ENCODE measurements at regions not wholly inside any gene's neighbourhood (a gene's known extent, or its start where the extent isn't known, plus 50 kb on each side); places are given as distances from the start of the nearest gene placed in this dataset.

DNA sequence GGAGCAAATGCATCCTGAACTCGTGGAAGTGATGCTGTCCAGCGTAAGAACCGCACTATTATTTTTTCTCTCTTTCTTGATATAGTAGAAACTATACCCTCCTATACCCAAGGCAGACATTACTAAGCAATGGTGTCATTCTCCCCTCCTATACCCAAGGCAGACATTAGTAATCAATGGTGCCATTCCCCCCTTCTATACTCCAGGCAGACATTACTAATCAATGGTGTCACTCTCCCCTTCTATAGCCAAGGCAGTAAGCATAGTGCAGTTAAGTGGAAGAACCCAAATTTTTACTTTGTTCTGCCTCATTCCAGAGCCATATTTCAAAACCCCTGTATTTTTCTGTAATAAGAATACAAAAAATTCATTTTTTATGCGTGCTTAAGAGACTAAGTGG lies 506.2 kb upstream of the EEF2KMT start:
- POLR2A ChIA-PET = no interaction called here
- CTCF ChIA-PET = no interaction called here
- TF ChIP-seq, protein P1, sequence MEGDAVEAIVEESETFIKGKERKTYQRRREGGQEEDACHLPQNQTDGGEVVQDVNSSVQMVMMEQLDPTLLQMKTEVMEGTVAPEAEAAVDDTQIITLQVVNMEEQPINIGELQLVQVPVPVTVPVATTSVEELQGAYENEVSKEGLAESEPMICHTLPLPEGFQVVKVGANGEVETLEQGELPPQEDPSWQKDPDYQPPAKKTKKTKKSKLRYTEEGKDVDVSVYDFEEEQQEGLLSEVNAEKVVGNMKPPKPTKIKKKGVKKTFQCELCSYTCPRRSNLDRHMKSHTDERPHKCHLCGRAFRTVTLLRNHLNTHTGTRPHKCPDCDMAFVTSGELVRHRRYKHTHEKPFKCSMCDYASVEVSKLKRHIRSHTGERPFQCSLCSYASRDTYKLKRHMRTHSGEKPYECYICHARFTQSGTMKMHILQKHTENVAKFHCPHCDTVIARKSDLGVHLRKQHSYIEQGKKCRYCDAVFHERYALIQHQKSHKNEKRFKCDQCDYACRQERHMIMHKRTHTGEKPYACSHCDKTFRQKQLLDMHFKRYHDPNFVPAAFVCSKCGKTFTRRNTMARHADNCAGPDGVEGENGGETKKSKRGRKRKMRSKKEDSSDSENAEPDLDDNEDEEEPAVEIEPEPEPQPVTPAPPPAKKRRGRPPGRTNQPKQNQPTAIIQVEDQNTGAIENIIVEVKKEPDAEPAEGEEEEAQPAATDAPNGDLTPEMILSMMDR (IDR thresholded peaks at IDR 0.05; ENCODE audit: insufficient read depth, low read length, missing control alignments) = no peak
- DNase-seq (ENCODE audit: low read depth, low spot score) = no peak
- H3K4me3 ChIP-seq (ENCODE audit: low read depth, low read length) = no peak overlapping the region

DNA sequence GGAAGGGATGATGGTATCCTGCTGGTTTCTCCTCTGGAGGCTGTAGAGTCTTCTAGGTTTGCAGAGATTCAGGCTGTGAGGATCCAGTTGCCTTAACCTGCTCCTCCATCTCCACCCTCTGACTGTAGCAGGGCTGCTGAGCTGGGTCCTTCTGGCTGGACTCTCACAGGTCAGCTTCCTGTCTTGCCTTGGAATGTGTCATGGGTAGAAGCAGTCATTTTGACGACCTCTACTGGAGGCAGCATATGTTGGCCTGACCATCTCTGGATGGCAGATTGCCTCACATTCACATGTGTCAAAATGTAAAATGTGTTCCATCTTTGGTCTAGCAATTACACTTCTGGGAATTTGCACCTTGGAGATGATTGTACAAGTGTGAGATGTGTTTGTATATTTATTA lies 504.4 kb upstream of the EEF2KMT start:
- CTCF ChIA-PET = no interaction called here
- DNase-seq (ENCODE audit: low read depth, low spot score) = no peak
- no peak overlapping the region for H3K4me3 ChIP-seq (ENCODE audit: low read depth, low read length)
- POLR2A ChIA-PET = no interaction called here
- TF ChIP-seq, protein P1 (IDR thresholded peaks at IDR 0.05; ENCODE audit: insufficient read depth, low read length, missing control alignments) = no peak

- H3K4me3 ChIP-seq (ENCODE audit: low read depth, low read length) = no peak overlapping the region
- POLR2A ChIA-PET = no interaction called here
- CTCF ChIA-PET = no interaction called here
These were observed 501.2 kb upstream of the EEF2KMT start for GRCh38 chr16:5598793-5599192.

GRCh38 chr16:5595849-5596248 lies 498.3 kb upstream of the EEF2KMT start:
- DNase-seq (ENCODE audit: low read depth, low spot score) = no peak
- TF ChIP-seq, protein P1 (IDR thresholded peaks at IDR 0.05; ENCODE audit: insufficient read depth, low read length, missing control alignments) = no peak
- POLR2A ChIA-PET = no interaction called here
- CTCF ChIA-PET = no interaction called here
- H3K4me3 ChIP-seq (ENCODE audit: low read depth, low read length) = no peak overlapping the region

More at GRCh38 chr16:5598793-5599192, 501.2 kb upstream of the EEF2KMT start:
- DNase-seq (ENCODE audit: low read depth, low spot score) = no peak
- TF ChIP-seq, protein P1 (IDR thresholded peaks at IDR 0.05; ENCODE audit: insufficient read depth, low read length, missing control alignments) = no peak

- CTCF ChIA-PET = no interaction called here
- DNase-seq (ENCODE audit: low read depth, low spot score) = no peak
- no peak overlapping the region for H3K4me3 ChIP-seq (ENCODE audit: low read depth, low read length)
- TF ChIP-seq, protein P1 (IDR thresholded peaks at IDR 0.05; ENCODE audit: insufficient read depth, low read length, missing control alignments) = no peak
- POLR2A ChIA-PET = no interaction called here
These were observed 492.8 kb upstream of the EEF2KMT start for GRCh38 chr16:5590416-5590815.

DNA sequence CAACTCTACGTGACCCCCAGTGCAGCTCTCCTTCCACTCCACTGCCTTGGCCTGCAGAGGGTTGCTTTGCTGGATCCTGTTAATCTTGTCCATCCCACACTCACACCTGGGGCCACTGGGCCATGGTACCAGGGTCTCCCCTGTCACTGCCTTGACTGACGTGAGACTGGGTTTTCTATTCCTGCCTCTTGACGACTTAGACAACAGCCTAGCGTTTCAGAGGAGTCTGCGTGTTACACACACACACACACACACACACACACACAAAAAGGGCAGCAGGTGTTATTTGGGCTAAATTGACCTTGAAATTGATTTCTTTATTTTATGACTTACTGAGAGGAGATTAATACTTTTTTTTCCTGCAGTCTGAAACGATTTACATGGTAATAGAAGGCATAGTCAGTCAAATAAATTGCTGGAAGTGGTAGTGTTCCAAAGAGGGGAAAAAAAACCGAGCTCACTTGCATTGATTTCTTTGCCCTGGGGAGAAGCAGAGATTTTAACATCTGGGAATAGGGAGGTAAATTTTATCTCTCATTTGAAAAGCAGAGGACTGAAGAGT lies 492.3 kb upstream of the EEF2KMT start:
- no peak overlapping the region for H3K4me3 ChIP-seq (ENCODE audit: low read depth, low read length)
- TF ChIP-seq, protein P1 (IDR thresholded peaks at IDR 0.05; ENCODE audit: insufficient read depth, low read length, missing control alignments) = no peak
- no peak for DNase-seq (ENCODE audit: low read depth, low spot score)
- ChIA-PET CTCF (no interaction called here), POLR2A (no interaction called here)

All from AG04449 (cell line).